CD4-positive, alpha-beta T cell (primary cell): ENCODE measurements at regions not wholly inside any gene's neighbourhood (a gene's known extent, or its start where the extent isn't known, plus 50 kb on each side); places are given as distances from the start of the nearest gene placed in this dataset.

ENCODE experiments used
- ATAC-seq: fragments of 200-7000 bp; cut with Tn5 transposase; one replicate; pipeline ENCODE4 v1.10.0; 2022; ENCODE audit warnings: mild to moderate bottlenecking; ENCODE audit not compliant: poor library complexity
- CTCF ChIA-PET: fragments of 350-600 bp; sonication (Branson Sonifier 250); formaldehyde crosslinking; loops from one replicate; lab custom pipeline; 2021; ENCODE audit warnings: antibody characterized with exemption, inconsistent platforms; lab: Charles Lee
- POLR2A ChIA-PET: fragments of 350-600 bp; sonication (Branson Sonifier 250); formaldehyde crosslinking; loops from one replicate; lab custom pipeline; 2021; ENCODE audit warnings: antibody characterized with exemption, inconsistent platforms; lab: Charles Lee
- DNase-seq, 14 experiments: peaks; one replicate each; pipeline ENCODE4 v3.0.0-alpha.2; 2013 to 2020; ENCODE audit warnings: mixed read lengths in 2 of 14
- H3K27ac ChIP-seq, 2 donors: one replicate each; pipeline versions ENCODE4 v1.5.1 to v1.7.0; 2013; ENCODE audit warnings: low read length in 2 of 2, low read depth in 1 of 2, mild to moderate bottlenecking in 1 of 2
- H3K27me3 ChIP-seq, 2 experiments: 1 replicate in 1 of 2; 2 replicates in 1 of 2; pipeline versions ENCODE4 v1.6.1 to v1.7.0; 2013; ENCODE audit warnings: low read length in 2 of 2, control low read depth in 1 of 2, mild to moderate bottlenecking in 1 of 2, moderate library complexity in 1 of 2; ENCODE audit not compliant: insufficient read depth in 2 of 2, control insufficient read depth in 1 of 2
- H3K36me3 ChIP-seq: one replicate; pipeline ENCODE4 v1.6.1; 2013; ENCODE audit warnings: low read length, control low read depth; ENCODE audit not compliant: insufficient read depth
- H3K4me1 ChIP-seq: one replicate; pipeline ENCODE4 v1.6.1; 2013; ENCODE audit warnings: low read length, control low read depth; ENCODE audit not compliant: insufficient read depth
- H3K4me3 ChIP-seq: one replicate; pipeline ENCODE4 v1.5.1; 2013; ENCODE audit warnings: mild to moderate bottlenecking, low read length, moderate library complexity
- H3K9me3 ChIP-seq, 2 experiments: 1 replicate in 1 of 2; 2 replicates in 1 of 2; pipeline versions ENCODE4 v1.6.1 to v1.7.0; 2013; ENCODE audit warnings: low read length in 2 of 2, mild to moderate bottlenecking in 2 of 2, control low read depth in 1 of 2, moderate library complexity in 1 of 2; ENCODE audit not compliant: control insufficient read depth in 1 of 2, insufficient read depth in 1 of 2
- H3K27ac Mint-ChIP-seq: one replicate; pipeline ENCODE4 v1.8.0; 2020; ENCODE audit warnings: mixed read lengths
- H3K27me3 Mint-ChIP-seq: one replicate; pipeline ENCODE4 v1.8.0; 2021; ENCODE audit warnings: mixed read lengths
- H3K36me3 Mint-ChIP-seq: one replicate; pipeline ENCODE4 v1.8.0; 2021; ENCODE audit warnings: low read depth, mixed read lengths
- H3K4me1 Mint-ChIP-seq: one replicate; pipeline ENCODE4 v1.8.0; 2021; ENCODE audit warnings: low read depth, mixed read lengths
- H3K4me3 Mint-ChIP-seq: one replicate; pipeline ENCODE4 v1.8.0; 2020; ENCODE audit warnings: mild to moderate bottlenecking, mixed read lengths
- H3K9me3 Mint-ChIP-seq: one replicate; pipeline ENCODE4 v1.8.0; 2020; ENCODE audit warnings: mixed read lengths
- intact Hi-C, 2 experiments: fragments of 100-400 bp; cut with DNase I in 1 of 2; cut with micrococcal nuclease in 1 of 2; formaldehyde crosslinking; loops; one replicate each; pipeline versions ENCODE4 v1.15.1 to v1.9.0; 2023 to 2025; cut with DNase I, micrococcal nuclease
- TF ChIP-seq, protein P1 (sequence below): fragments of 200-600 bp; IDR thresholded peaks from one replicate; pipeline ENCODE4 v1.8.0; 2022; ENCODE audit warnings: antibody characterized with exemption, mild to moderate bottlenecking

DNA sequence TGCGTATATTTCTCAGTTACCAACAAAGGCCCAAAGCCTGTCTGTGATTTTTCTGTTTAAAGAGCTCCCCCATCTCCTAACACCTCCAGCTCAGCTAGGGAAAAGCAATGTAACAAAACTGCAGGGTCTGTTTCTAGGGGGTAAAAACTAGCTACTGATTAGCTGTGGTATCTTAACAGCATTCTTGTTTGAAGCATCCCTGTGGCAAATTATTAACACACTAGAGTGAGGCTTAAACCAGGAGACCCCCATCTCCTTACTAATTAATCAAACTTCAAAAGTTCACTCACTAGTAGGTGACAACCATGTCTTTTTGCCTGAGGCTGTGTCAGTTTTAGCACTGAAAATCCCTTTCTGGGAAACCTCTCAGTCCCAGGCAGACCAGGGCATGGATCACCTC, 186.2 kb upstream of the PARD3B start:
- TF ChIP-seq, protein P1, sequence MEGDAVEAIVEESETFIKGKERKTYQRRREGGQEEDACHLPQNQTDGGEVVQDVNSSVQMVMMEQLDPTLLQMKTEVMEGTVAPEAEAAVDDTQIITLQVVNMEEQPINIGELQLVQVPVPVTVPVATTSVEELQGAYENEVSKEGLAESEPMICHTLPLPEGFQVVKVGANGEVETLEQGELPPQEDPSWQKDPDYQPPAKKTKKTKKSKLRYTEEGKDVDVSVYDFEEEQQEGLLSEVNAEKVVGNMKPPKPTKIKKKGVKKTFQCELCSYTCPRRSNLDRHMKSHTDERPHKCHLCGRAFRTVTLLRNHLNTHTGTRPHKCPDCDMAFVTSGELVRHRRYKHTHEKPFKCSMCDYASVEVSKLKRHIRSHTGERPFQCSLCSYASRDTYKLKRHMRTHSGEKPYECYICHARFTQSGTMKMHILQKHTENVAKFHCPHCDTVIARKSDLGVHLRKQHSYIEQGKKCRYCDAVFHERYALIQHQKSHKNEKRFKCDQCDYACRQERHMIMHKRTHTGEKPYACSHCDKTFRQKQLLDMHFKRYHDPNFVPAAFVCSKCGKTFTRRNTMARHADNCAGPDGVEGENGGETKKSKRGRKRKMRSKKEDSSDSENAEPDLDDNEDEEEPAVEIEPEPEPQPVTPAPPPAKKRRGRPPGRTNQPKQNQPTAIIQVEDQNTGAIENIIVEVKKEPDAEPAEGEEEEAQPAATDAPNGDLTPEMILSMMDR, result no peak
- POLR2A ChIA-PET, result no interaction called here
- H3K36me3 ChIP-seq, result no peaks in the 10 kb centered on the region
- peaks cover 0 to 6% of the 10 kb centered on the region in 2 experiments for H3K27me3 ChIP-seq
- no peak overlapping the region for H3K4me3 Mint-ChIP-seq
- H3K4me1 Mint-ChIP-seq, result no peaks in the 10 kb centered on the region
- H3K4me1 ChIP-seq, result no peaks in the 10 kb centered on the region
- H3K4me3 ChIP-seq, result no peak overlapping the region
- intact Hi-C loops, result no loop called here
- ATAC-seq (no peak), DNase-seq (no peak)
- H3K27ac ChIP-seq, result no peak overlapping the region
- H3K27me3 Mint-ChIP-seq, result peaks cover 30% of the 10 kb centered on the region
- no peaks in the 10 kb centered on the region for H3K9me3 Mint-ChIP-seq
- CTCF ChIA-PET, result no interaction called here
- no peak overlapping the region for H3K27ac Mint-ChIP-seq
- no peaks in the 10 kb centered on the region for H3K9me3 ChIP-seq
- H3K36me3 Mint-ChIP-seq, result no peaks in the 10 kb centered on the region

DNA sequence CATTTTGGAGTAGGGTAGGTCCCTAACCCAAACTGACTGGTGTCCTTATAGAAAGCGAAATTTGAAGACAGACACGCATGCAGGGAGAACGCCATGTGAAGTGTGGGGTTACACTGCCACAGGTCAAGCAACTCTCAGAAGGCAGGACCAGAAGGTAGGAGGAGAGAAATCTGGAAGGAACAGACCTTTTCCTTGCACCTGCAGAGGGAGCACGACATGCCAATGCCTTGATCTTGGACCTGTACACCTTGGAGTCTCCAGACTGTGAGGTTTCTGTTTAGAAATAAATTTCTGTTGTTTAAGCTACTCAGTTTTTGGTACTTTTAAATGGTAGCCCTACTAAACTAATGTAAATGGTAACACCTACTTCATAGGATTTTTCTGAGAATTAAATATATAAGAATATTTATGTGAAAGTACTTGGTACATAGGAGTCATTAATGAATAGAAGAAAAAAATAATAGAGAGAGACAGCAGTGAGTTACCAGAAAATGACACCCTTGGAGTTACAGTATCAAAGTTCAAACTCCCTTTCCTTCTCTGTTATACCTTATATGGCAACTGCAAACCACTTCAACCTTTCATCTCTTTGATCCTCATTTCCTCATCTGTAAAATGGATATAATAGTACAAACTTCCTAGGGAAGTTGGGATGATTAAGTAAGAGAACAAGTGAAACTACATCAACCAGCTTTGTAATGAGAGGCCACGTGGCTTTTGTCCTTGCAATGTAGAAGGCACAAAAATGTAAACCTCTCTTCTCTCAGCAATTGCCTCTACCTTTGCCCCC, 184.9 kb upstream of the PARD3B start:
- no peaks in the 10 kb centered on the region for H3K9me3 Mint-ChIP-seq
- H3K27ac ChIP-seq, result no peak overlapping the region
- TF ChIP-seq, protein P1, result no peak
- DNase-seq, result no peak
- H3K4me1 ChIP-seq, result no peaks in the 10 kb centered on the region
- CTCF ChIA-PET, result no interaction called here
- H3K27me3 Mint-ChIP-seq, result peaks cover 27% of the 10 kb centered on the region
- no peak for ATAC-seq
- POLR2A ChIA-PET, result no interaction called here
- no peaks in the 10 kb centered on the region for H3K9me3 ChIP-seq
- no peak overlapping the region for H3K4me3 Mint-ChIP-seq
- H3K27me3 ChIP-seq, result peaks cover 0 to 6% of the 10 kb centered on the region in 2 experiments
- intact Hi-C loops, result no loop called here
- no peaks in the 10 kb centered on the region for H3K36me3 ChIP-seq
- no peak overlapping the region for H3K27ac Mint-ChIP-seq
- no peaks in the 10 kb centered on the region for H3K4me1 Mint-ChIP-seq
- no peak overlapping the region for H3K4me3 ChIP-seq
- no peaks in the 10 kb centered on the region for H3K36me3 Mint-ChIP-seq

DNA sequence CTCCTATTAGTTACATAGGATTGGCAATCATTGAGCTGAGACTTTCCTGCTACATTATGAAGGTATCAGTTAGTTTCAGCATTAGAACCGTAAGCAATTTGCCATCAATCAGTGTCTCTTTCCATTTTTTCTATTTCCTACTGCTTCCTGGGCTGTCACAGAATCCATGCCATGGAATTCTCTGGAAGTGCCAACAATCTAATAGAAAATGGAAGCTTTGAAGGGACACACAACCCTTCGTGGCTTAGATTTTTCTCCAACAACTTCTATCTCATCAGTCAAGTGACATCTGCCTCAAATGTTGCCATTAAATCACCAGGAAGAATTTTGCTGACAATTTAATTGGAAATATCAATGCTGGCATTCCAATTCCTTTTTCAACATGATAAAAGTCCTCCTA, 183.5 kb upstream of the PARD3B start:
- Mint-ChIP-seq H3K27ac (no peak overlapping the region), H3K27me3 (peaks cover 16% of the 10 kb centered on the region), H3K9me3 (no peaks in the 10 kb centered on the region), H3K36me3 (no peaks in the 10 kb centered on the region), H3K4me3 (no peak overlapping the region), H3K4me1 (no peaks in the 10 kb centered on the region)
- TF ChIP-seq, protein P1, result no peak
- no peak for DNase-seq
- no peaks in the 10 kb centered on the region for H3K9me3 ChIP-seq
- no peak overlapping the region for H3K27ac ChIP-seq
- ChIA-PET POLR2A (no interaction called here), CTCF (no interaction called here)
- H3K4me1 ChIP-seq, result no peaks in the 10 kb centered on the region
- no peak overlapping the region for H3K4me3 ChIP-seq
- H3K27me3 ChIP-seq, result peaks cover 0 to 6% of the 10 kb centered on the region in 2 experiments
- intact Hi-C loops, result no loop called here
- ATAC-seq, result no peak
- no peaks in the 10 kb centered on the region for H3K36me3 ChIP-seq
